HG03108 (cell line): ENCODE measurements at regions not wholly inside any gene's neighbourhood (a gene's known extent, or its start where the extent isn't known, plus 50 kb on each side); places are given as distances from the start of the nearest gene placed in this dataset.

Source experiments
- ATAC-seq: cut with Tn5 transposase; IDR thresholded peaks from one replicate; pipeline ENCODE4 v1.9.1; 2021; ENCODE audit warnings: moderate library complexity; ENCODE audit not compliant: unreplicated experiment

DNA sequence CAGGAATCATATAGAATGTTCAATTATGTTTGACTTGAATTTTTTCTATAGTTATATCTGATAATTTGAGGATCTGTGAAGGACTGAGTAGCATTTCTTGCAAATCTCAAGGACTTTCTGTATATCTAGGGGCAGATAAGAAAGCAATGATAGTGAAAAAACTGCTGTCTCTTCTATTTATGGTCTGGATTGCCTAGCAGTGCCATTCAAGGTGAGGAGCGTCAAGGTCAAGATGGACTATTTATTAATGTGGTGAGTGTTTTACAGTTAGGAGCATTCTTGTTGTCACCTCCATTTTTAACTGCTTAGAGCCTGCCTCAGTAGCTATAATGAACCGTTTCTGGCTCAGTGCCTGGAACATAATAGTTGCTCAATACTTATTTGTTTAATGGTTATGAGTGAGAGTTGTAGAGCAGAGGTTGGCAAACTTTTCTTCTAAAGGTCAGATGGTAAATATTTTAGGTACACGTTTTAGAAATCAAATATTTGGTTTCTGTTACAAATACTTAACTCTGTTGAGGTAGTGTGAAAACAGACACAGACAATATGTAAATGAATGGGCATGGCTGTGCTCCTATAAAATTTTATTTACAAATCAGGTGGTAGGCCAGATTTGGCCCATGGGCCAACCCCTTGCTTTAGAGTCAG is 523.2 kb upstream of the IGFBP7 start:
- no peak for ATAC-seq

DNA sequence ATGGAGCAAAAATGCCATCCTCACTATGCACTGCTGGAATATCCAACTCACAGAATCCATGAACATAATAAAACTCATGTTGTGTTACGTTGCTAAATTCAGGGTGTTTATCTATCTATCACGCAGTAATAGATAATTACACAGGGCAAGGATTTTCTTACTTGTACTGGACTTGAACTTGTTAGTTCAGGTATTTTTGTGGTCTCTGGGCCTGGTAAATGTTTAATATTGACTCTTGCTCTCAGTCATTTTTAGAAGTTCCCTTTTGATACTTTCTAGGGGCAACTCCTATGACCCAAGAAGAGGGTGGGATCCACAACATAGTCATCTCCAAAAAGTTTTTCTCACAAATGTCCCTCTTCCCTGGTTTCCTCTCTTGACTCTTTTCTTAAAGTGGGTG is 522.4 kb upstream of the IGFBP7 start:
- no peak for ATAC-seq

DNA sequence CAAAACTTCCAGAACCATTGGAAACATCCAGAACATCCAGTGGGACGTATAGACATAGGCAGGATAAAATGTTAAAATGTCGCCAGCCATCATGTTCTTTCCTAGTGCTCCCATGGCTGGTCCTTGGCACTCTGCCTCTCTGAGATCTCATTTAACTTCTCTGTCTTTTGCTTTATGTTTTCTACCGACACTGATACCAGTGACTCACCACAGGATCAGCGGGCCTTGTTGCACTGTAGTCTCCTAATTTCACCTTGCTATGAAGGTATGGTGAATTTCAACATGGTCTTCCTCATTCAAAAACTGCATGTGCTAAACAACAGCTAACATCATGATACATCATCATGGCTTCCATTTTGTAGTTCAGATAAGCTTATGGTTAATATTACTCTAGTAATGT is 521.0 kb upstream of the IGFBP7 start:
- ATAC-seq = no peak

DNA sequence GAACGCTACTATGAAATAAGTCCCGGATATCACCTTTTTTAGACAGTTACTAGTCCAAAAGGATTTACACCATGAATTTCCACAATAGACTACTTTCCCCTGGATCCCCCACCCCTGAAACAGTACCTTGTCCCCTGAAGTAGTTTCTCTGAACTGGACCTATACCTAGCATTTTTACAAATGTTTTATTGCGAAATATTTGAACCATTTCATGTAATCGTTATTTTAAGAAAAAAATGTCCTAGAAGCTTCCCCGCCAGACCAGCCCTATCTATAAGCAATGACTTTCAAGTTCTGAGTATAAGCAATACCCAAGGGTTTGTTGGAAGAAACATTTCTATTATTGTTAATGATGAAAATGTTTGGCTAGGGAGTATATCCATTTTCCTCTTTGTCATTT is 517.8 kb upstream of the IGFBP7 start:
- ATAC-seq = no peak

DNA sequence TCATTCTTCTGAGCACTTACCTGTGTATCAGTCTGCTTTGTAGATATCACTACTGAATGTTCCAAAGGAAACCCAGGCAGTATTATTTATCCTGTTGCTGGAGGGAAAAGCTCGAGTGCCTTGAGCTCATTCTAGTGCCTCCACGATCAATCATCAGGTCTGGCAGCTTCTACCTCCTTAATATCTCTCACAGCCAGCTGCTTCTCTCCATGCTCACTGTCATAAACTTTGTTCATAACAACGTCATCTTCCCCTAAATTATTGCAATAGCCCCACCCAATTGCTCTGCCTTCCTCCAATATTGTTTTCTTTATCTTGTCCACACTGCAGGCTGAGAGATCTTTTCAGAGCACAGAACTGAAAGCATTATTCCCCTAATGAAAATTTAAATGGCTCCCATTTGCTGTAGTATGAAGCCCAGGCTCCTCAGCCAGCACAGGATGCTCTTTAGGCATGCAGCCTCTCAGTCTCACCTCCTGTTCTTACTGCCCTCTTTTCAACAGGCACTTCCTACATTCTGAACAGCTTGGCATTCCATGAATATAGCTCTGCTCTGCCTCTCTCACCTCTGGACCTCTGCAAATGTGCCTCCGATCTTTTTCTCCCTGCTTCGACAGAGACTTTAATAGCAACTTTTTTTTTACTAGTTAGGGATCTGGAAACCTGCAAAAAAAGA is 504.2 kb upstream of the IGFBP7 start:
- no peak for ATAC-seq

DNA sequence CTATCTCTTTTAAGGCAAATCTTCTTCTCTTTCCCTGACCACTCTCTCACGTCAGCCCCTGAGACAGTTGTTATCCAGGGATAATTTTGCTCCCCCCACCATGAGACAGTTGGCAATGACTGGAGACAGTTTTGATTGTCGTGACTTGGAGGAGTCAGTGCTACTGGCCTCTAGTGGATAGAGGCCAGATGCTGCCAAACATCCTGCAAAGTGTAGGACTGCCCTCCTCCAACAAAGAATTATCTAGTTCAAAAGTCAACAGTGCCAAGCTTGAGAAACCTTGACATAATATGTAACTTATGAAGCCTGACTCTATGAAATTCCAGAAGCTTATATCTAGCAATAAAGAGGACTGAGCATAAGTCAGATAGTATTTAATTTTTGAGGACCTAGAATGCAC is 502.1 kb upstream of the IGFBP7 start:
- ATAC-seq = no peak

DNA sequence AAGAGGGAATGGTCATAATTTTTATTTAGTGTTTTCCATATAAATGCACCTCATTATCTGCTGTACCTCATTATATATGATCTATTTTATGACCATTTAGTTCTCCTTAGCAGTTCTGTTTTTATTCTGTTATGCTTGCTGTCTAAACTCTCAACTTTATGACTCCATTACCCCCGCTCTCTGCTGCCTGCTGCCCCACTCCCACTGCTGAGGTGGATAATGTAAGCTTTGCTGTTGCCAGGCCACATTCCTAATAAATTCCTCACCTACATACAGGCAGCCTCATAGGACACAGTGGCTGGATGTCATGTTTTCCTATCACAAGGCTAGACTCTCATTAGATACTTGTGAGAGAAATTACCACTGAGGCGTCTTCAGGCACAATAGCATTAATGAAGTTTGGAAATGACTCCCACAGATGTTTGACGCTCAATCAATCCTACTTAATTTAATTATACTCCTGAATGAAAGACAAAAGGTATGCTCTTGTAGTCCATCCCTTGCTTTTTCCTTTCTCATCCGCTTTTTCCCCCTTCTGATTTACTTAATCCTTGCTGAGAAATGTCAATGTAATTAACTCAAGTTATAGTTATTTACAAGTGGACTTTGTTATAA is 497.5 kb upstream of the IGFBP7 start:
- no peak for ATAC-seq

DNA sequence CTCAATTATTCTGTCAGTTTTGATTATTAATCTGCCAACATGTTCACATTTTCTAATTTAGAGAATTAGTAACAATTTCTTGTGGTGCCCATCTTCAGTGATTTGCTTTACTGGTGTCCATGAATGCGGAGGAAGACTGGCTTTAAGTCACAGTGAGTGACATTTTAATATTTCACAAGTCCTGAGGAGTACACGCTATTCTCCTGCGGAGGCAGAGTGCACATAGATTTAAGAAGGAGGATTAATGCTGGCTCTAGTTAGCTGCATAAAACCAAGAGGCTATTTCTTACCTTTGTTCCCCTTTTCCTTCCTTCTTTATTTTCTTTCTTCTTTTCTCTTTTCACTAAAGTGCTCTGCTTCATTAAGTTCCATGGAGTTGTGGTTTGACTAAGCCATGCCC is 495.2 kb upstream of the IGFBP7 start:
- no peak for ATAC-seq

DNA sequence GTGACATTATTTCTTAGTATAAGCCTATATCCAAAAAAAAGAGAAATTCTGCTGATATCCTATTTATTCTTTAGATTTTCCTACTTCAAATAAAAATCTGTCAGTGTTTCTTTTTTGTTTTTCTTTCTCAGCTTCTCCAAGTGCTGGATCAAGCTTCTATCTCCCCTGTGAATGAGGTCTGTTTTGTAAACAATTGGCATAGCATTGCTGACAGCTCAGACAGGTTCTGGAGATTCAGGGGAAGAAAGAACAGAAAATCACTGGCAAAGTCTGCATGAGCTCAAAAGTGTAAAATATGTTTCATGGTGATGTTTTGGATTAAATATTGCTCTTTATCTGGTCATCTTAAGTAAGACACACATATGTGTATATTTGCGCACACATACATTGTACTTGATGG is 492.0 kb upstream of the IGFBP7 start:
- ATAC-seq = no peak

DNA sequence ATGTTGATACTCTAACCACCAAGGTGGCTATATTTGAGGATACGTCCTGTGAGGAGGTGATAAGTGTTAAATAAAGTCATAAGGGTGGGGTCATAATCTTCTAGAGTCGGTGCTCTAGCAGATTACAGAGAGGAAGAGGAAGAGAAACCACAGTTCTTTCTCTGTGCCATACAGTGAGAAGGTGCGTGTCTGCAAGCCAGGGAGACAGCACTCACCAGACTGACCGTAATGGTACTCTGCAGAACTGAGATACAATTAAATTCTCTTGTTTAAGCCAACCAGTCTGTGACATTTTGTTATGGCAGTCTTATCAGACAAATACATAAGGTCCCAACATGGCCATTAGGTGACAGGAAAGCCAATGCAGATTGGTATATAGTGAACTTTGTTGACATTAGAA is 480.9 kb upstream of the IGFBP7 start:
- no peak for ATAC-seq

DNA sequence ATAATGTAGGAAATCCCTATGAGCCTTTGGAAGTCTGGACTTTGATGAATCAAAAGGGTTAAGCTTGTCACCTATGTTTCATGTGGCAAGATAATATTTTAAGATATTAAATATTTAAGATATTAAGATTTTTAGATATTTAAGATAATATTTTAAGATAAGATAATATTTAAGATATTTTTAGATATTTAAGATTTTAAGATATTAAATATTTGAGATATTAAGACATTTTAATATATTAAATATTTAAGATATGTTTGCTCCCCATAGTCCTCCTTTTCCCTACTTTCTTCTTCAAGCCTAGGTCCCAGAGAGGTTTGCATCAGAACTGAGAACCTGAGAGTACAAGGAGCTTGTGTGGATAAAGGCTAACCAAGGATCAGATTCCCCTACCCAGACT is 478.4 kb upstream of the IGFBP7 start:
- no peak for ATAC-seq

DNA sequence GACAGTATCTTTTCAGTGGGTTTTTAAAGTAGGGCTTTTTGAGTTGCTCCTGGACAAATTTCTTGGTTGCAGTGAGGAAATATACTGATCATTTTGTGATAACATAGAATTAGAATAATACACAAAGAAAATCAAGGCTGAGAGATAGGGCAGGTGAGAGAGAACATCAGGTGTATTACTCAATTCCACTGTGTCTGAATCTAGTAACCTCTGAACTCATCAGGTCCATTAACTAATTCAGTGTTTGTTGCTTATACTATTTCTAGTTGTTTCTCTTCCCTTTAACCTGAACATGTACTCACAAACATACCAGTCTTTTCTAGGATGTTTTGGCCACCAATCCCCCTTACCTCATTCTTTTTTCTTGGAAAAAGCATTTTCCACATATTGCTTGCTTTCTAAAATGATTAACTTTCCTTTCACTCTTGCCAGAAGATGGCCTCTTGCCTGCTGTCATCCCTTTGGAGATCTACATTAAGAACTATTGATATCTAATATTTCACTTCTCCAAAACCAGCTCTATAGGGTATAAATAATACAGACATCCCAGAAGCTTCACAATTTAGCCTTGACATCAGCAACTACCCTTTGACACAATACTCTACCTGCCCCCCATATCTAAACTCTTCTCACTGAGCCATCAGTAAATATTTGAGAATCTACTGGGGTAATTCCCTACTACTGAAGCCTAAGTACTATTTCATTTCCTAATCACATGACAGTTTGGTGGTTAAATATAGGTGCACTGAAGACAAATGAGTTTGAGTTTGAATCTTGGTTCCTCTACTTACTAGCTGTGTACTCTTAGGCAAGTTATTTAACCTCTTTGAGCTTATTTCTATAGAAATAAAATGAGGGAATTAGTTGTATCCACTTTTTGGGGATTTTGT is 470.8 kb upstream of the IGFBP7 start:
- no peak for ATAC-seq

DNA sequence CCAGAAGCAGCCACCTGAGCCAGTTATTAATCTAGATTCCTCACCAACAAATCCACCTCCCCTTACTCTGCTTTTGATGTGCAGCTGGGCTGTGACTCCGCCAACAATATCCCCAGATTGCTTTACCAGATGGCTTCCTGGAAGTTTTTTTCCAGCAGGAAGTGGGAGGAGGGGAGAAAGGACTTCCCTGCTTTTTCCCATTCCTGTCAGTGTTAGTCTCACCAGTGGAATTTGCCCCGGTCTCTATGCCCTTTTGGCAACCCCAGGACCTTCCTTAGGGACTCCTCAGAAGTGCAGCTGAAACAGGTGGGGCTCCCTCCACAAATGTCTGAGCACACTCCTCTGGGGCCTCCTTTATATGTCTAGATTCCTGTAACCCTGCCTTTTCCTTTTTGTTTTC is 465.2 kb upstream of the IGFBP7 start:
- ATAC-seq = no peak

DNA sequence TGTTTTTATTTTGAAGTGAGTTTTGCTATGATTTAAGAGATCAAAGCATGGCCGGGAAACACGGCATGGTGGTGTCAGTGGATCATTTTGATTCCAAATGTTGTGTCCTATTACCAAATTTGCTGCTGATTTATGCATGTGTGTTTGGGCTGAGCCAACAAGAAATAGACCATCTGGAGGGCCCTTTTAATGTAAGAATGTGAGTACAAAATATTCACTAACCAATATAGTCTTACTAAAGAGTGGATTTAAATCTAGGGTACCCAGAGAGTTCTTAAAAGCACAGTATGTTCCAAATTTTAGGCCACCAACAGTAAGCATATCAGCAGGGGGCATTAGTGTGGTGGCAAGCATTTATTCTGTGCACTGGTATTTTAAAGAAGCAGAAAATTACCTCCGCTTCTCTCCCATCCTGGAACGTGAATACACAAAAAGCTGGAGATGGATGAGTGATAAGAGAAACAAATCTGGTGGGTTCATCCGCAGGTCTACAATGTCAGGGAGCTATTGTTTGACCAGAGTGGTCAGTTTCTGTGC is 444.4 kb upstream of the IGFBP7 start:
- ATAC-seq = no peak

DNA sequence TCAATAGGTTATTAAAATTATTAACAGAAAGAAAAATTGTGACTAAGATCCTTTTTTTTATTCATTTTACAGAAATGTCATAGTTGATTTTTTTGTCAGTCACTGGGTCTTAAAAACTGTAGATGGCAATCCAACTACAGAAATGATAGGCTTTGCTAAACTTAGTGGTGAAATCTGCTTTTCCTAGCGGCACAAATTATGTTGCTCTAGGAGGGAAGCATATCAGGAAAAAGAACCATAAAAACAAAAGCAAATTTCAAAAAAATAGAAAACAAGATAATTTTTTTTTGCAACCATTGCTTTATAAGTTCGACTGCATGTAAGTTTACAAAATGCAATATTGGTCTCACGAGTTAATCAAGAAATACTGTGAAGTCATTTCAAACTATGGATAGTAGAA is 443.5 kb upstream of the IGFBP7 start:
- no peak for ATAC-seq

DNA sequence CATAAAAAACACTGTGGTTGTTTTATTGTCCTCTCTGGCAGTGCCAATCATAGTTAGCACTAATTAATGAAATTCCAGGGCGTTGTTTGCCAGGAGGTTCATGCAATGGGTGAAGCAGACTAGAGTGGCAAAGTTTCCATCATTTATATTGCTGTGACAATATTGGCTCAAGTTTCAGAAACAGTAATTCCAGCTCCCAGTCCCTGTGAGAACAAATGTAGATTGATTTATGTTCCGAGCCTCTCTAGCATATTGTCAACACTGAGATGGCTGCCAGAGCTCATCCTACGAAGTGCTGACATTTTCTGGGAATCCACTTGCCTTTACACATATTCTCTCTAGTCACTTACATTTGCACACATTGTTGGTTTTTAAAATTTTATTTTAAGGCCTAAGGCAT is 440.0 kb upstream of the IGFBP7 start:
- ATAC-seq = no peak

DNA sequence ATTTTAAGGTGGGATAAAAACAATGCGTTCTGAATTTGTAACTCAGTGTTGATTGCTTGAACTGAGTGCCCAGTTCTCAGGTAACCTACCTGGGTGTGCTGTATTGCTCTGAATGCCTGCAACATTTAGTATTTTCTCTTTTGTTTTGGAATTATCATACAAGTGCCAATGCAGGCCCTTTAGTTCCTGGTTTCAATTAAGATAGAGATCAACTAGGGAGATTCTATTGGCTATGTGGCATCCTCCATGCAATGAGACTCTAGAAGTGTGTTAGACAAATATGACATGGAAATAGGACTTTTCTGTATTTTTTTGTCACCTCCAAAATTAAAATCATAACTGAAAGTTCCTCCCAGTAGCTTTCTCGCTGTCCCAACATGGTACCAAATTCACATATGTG is 438.7 kb upstream of the IGFBP7 start:
- ATAC-seq = no peak

DNA sequence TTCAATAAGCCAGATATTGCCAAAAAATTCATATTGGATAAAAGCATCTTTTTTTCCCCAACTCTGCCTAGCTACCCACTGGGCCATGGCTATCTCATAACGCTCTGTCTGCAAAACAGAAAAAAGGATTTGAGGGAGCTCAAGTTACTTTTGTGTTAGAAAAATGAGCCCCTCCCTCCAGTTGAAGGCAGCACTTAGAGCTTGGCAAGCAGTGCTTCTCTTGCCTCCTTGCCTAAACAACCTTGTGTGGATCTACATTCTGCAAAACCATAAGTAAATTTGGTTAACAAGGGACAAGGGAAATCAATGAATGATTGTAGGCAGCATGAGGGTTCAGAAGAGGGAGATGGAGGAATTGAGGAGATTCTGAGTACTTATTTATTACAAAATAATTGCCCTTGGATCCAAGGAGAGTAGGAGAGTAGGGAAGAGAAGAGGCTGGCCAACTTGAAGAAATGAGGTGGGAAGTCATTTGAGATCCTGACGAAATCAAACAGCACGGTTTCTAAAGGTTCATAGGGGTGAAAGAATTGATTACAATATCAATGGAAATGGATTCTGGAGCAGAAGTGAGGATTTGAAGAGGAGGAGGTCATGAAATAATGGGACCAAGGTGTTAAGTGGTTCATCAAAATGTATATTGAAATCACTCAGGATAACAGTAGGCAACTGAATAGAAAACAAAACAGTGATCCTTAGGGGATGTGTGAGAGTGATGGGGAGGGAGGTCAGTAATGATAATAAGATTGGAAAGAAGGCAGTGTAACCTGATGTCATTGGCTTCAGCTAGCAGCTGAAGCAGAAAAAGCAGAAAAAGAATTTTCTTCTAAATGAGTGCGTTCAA is 434.8 kb upstream of the IGFBP7 start:
- ATAC-seq = no peak

DNA sequence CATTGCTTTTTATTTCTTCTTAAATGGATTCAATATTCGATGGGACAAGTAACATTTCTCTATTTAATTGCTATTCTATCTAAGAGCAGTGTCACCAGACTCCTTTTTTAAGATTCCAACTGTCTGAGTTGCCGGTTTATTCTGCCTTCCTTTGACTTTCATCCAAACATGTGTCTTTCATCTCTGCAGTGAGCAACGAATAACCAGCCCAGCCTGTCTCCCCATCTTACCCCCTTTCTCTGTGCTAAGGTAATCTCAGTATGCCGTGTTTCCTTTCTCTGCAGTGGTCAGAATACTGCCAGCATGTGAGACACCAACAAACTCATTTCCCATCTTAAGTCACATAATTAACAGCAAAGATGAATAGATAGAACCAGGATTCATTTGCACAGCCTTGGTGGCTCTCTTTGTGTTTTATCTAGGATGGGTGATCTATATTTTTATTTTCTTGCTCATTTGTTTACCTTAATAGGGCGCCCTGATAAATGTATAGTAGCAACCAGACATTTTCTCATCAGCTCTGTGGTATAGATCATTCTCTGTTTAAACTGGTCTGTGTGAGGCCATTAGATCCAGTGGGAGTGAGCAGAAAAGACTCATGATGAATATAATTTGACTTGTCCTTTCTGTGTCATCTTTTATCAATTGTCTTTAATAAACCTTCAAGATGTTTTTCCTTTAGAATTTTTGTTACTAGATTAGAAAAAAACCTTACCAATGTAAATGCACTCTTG is 394.8 kb upstream of the IGFBP7 start:
- ATAC-seq = no peak

DNA sequence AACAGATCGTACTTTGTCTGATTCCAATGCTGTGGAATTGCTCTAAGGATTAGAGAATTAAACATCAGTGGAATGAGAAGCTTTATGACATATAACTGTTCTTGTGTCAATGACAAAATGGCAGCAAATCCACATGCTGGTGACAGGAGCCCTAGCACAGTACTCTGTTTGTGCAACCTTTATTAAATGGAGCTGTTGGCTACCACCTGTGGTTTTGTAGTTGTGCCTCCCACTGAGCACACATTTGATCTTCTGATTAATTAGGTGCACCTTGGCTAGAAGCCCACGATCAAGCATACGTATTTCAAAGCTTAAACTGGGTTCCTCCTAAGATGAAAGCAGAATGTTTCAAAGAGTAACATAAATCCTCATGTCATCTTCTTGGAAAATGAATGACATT is 394.0 kb upstream of the IGFBP7 start:
- ATAC-seq = no peak
